Skeletal muscle satellite cell (primary cell): ENCODE measurements at regions not wholly inside any gene's neighbourhood (a gene's known extent, or its start where the extent isn't known, plus 50 kb on each side); places are given as distances from the start of the nearest gene placed in this dataset.

Experiments
- H3K27me3 ChIP-seq: 2 replicates; pipeline ENCODE4 v1.7.0; 2013; ENCODE audit warnings: low read length; ENCODE audit not compliant: control insufficient read depth, insufficient read depth
- H3K36me3 ChIP-seq: 2 replicates; pipeline ENCODE4 v1.7.0; 2013; ENCODE audit warnings: mild to moderate bottlenecking, control low read depth, low read length; ENCODE audit not compliant: insufficient read depth
- H3K4me1 ChIP-seq: 2 replicates; pipeline ENCODE4 v1.7.0; 2013; ENCODE audit warnings: low read length; ENCODE audit not compliant: control insufficient read depth, insufficient read depth
- H3K4me2 ChIP-seq: 2 replicates; pipeline ENCODE4 v1.7.0; 2013; ENCODE audit warnings: mild to moderate bottlenecking, low read length
- H3K4me3 ChIP-seq: 2 replicates; pipeline ENCODE4 v1.7.0; 2013; ENCODE audit warnings: low read length
- H3K9ac ChIP-seq: 2 replicates; pipeline ENCODE4 v1.7.0; 2013; ENCODE audit warnings: mild to moderate bottlenecking, low read depth, low read length, moderate library complexity
- H3K9me3 ChIP-seq: replicated peaks from 2 replicates; pipeline ENCODE4 v1.7.0; 2013; ENCODE audit warnings: mild to moderate bottlenecking, control low read depth, low read length

GRCh38 chr1:112304126-112304525 is 91.9 kb upstream of the CTTNBP2NL start:
- no peaks in the 10 kb centered on the region for H3K4me1 ChIP-seq
- no peaks in the 10 kb centered on the region for H3K9me3 ChIP-seq
- no peak overlapping the region for H3K4me3 ChIP-seq
- H3K4me2 ChIP-seq = no peak overlapping the region
- no peak overlapping the region for H3K9ac ChIP-seq
- H3K27me3 ChIP-seq = peaks cover 58% of the 10 kb centered on the region
- H3K36me3 ChIP-seq = no peaks in the 10 kb centered on the region

GRCh38 chr1:112304612-112305011 is 91.4 kb upstream of the CTTNBP2NL start:
- peaks cover 61% of the 10 kb centered on the region for H3K27me3 ChIP-seq
- H3K36me3 ChIP-seq = no peaks in the 10 kb centered on the region
- no peak overlapping the region for H3K4me2 ChIP-seq
- no peak overlapping the region for H3K4me3 ChIP-seq
- no peaks in the 10 kb centered on the region for H3K9me3 ChIP-seq
- H3K9ac ChIP-seq = no peak overlapping the region
- H3K4me1 ChIP-seq = no peaks in the 10 kb centered on the region

GRCh38 chr1:112307930-112308591 is 88.0 kb upstream of the CTTNBP2NL start:
- Histone ChIP-seq H3K9ac (no peak overlapping the region), H3K4me2 (no peak overlapping the region), H3K4me1 (no peaks in the 10 kb centered on the region), H3K36me3 (no peaks in the 10 kb centered on the region), H3K27me3 (peaks cover 78% of the 10 kb centered on the region), H3K4me3 (no peak overlapping the region), H3K9me3 (no peaks in the 10 kb centered on the region)

- H3K9ac ChIP-seq = no peak overlapping the region
- H3K4me2 ChIP-seq = no peak overlapping the region
- no peak overlapping the region for H3K4me3 ChIP-seq
- H3K36me3 ChIP-seq = no peaks in the 10 kb centered on the region
- no peaks in the 10 kb centered on the region for H3K9me3 ChIP-seq
- peaks cover 78% of the 10 kb centered on the region for H3K27me3 ChIP-seq
- H3K4me1 ChIP-seq = no peaks in the 10 kb centered on the region
These were observed 87.3 kb upstream of the CTTNBP2NL start for GRCh38 chr1:112308716-112309115.

- no peak overlapping the region for H3K4me2 ChIP-seq
- H3K27me3 ChIP-seq = peaks cover 78% of the 10 kb centered on the region
- H3K4me1 ChIP-seq = no peaks in the 10 kb centered on the region
- no peaks in the 10 kb centered on the region for H3K9me3 ChIP-seq
- no peak overlapping the region for H3K9ac ChIP-seq
- H3K4me3 ChIP-seq = no peak overlapping the region
- H3K36me3 ChIP-seq = no peaks in the 10 kb centered on the region
These were observed 86.5 kb upstream of the CTTNBP2NL start for GRCh38 chr1:112309499-112309898.

GRCh38 chr1:112312315-112312714 is 83.7 kb upstream of the CTTNBP2NL start:
- Histone ChIP-seq H3K4me2 (no peak overlapping the region), H3K4me1 (no peaks in the 10 kb centered on the region), H3K9ac (no peak overlapping the region), H3K27me3 (peaks cover 63% of the 10 kb centered on the region), H3K36me3 (no peaks in the 10 kb centered on the region), H3K9me3 (no peaks in the 10 kb centered on the region), H3K4me3 (no peak overlapping the region)

- no peak overlapping the region for H3K4me3 ChIP-seq
- H3K9ac ChIP-seq = no peak overlapping the region
- H3K9me3 ChIP-seq = no peaks in the 10 kb centered on the region
- no peaks in the 10 kb centered on the region for H3K36me3 ChIP-seq
- peaks cover 63% of the 10 kb centered on the region for H3K27me3 ChIP-seq
- peaks cover 3% of the 10 kb centered on the region for H3K4me1 ChIP-seq
- H3K4me2 ChIP-seq = no peak overlapping the region
These were observed 83.1 kb upstream of the CTTNBP2NL start for GRCh38 chr1:112312879-112313278.

- Histone ChIP-seq H3K27me3 (peaks cover 46% of the 10 kb centered on the region), H3K36me3 (no peaks in the 10 kb centered on the region), H3K4me1 (peaks cover 3% of the 10 kb centered on the region), H3K4me2 (no peak overlapping the region), H3K4me3 (no peak overlapping the region), H3K9ac (no peak overlapping the region), H3K9me3 (no peaks in the 10 kb centered on the region)
These were observed 79.6 kb upstream of the CTTNBP2NL start for GRCh38 chr1:112316254-112316913.

- H3K4me3 ChIP-seq = no peak overlapping the region
- H3K9me3 ChIP-seq = no peaks in the 10 kb centered on the region
- H3K27me3 ChIP-seq = peaks cover 43% of the 10 kb centered on the region
- H3K9ac ChIP-seq = no peak overlapping the region
- no peaks in the 10 kb centered on the region for H3K36me3 ChIP-seq
- H3K4me2 ChIP-seq = no peak overlapping the region
- peaks cover 3% of the 10 kb centered on the region for H3K4me1 ChIP-seq
These were observed 78.9 kb upstream of the CTTNBP2NL start for GRCh38 chr1:112317140-112317539.

DNA sequence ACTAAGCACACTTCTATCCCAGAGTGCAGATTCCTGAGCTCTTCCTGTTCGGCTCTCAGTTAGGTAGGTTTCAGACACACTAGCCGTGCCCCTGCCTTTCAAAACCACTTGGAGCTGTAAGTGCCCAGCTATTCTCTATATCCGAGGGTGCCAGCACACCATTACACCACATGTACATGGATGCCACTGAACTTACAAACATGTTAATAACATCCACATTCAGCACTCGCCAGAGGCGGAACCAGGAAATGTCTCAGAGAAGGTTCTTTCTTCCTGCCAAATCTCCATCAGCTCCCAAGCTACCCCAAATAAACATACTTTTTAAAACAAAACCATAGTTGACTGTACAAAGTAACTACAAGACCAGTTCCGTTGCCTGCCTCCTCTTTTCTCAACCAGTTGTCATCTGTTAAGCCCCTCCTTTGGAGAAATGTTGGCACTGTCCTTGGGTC is 78.4 kb upstream of the CTTNBP2NL start:
- H3K4me2 ChIP-seq = no peak overlapping the region
- no peak overlapping the region for H3K4me3 ChIP-seq
- H3K9ac ChIP-seq = no peak overlapping the region
- peaks cover 3% of the 10 kb centered on the region for H3K4me1 ChIP-seq
- H3K27me3 ChIP-seq = peaks cover 43% of the 10 kb centered on the region
- no peaks in the 10 kb centered on the region for H3K9me3 ChIP-seq
- H3K36me3 ChIP-seq = no peaks in the 10 kb centered on the region

GRCh38 chr1:112318263-112318662 is 77.8 kb upstream of the CTTNBP2NL start:
- Histone ChIP-seq H3K9ac (no peak overlapping the region), H3K9me3 (no peaks in the 10 kb centered on the region), H3K4me2 (no peak overlapping the region), H3K36me3 (no peaks in the 10 kb centered on the region), H3K4me3 (no peak overlapping the region), H3K4me1 (peaks cover 3% of the 10 kb centered on the region), H3K27me3 (peaks cover 44% of the 10 kb centered on the region)
